ENCODE measurements at regions not wholly inside any gene's neighbourhood (a gene's known extent, or its start where the extent isn't known, plus 50 kb on each side); places are given as distances from the start of the nearest gene placed in this dataset.
A peak's percentile ranks its signal among the peaks of the same experiment; 100 is the strongest.

GRCh38 chr4:163748449-163748848 lies 254.0 kb downstream of the TMA16 start:
- no peak overlapping the region for H3K27ac ChIP-seq
- peak; percentile 22 for DNase-seq (ENCODE audit: low read depth, low spot score)

DNA sequence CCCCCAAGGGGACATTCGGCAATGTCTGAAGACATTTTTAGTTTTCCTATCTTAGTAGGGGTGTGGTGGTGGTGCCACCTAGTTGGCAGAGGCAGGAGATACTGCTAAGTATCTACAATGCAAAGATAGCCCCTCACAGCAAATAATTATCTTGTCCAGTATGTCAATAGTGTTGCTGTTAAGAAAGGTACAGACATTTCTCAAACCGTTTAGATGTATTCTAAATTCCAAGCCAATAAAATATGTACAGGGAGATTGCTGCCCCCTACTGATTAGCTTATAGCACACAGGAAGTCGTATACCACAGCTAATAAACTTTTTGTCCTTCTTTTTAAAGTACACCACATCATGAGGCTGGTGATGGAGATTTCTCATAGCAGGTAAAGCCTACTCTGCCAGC lies 260.5 kb downstream of the TMA16 start:
- H3K27ac ChIP-seq = no peak overlapping the region
- DNase-seq (ENCODE audit: low read depth, low spot score) = no peak

DNA sequence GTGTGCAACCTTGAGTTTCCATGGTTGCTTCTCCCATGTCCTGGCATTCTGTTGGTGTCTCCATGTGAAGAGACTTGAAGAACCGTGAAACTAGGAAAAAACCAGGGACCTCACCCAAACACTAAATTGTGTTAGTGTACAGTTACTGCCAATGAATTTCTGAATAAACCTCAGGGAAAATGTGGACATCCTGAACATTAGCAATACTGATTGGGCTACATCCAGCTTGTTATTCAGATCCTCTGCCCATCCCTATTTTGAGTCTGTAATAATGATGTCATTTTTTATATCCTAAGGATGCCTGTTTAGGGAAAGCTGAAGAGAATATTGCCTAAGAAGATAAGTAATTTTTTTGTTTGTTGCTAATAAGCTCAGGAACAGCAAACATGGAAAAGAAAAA lies 262.7 kb downstream of the TMA16 start:
- no peak overlapping the region for H3K27ac ChIP-seq
- no peak for DNase-seq (ENCODE audit: low read depth, low spot score)

GRCh38 chr4:163758032-163758431 lies 263.5 kb downstream of the TMA16 start:
- no peak overlapping the region for H3K27ac ChIP-seq
- DNase-seq (ENCODE audit: low read depth, low spot score) = no peak

DNA sequence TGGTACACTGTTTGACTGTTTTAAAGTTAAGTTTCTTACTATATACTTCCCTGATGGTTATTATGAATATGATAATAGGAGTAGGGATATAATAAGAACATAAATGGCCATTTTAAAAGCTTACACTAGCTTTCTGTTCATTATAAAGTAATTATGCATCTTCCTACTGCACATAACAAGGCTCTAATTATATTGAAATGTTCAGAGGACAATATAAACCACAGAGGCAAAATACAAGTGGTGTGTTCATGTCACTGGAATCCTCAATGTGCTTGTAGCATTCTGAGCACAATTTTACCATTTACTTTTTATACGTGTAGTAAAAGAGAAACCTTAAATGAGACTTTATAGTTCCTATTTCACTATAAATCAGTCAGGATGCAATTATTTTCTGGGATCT lies 268.3 kb downstream of the TMA16 start:
- H3K27ac ChIP-seq = no peak overlapping the region
- no peak for DNase-seq (ENCODE audit: low read depth, low spot score)

- DNase-seq (ENCODE audit: low read depth, low spot score) = no peak
- no peak overlapping the region for H3K27ac ChIP-seq
These were observed 270.1 kb downstream of the TMA16 start for GRCh38 chr4:163764569-163764968.

DNA sequence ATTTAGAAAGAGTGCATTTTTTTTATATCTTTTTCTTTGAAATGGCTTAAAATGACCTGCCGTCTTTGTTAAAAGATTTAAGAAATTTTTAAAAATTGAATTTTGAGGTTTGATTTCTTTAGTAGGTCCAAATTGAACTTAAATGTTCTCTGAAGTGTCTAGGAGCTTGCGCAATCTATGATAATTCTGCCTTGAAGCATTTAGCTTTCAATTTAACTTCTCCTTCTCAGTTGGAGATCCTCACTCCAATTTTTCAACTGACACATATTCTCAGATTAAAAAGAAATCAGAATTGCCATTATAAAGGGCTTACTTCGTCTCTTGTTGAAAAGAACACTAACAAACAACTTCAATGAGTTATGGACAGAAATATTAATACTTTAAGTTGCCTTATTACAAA lies 273.5 kb downstream of the TMA16 start:
- no peak for DNase-seq (ENCODE audit: low read depth, low spot score)
- no peak overlapping the region for H3K27ac ChIP-seq

- no peak for DNase-seq (ENCODE audit: low read depth, low spot score)
- H3K27ac ChIP-seq = no peak overlapping the region
These were observed 277.7 kb downstream of the TMA16 start for GRCh38 chr4:163772238-163772637.

GRCh38 chr4:163773940-163774339 lies 279.4 kb downstream of the TMA16 start:
- no peak for DNase-seq (ENCODE audit: low read depth, low spot score)
- no peak overlapping the region for H3K27ac ChIP-seq

DNA sequence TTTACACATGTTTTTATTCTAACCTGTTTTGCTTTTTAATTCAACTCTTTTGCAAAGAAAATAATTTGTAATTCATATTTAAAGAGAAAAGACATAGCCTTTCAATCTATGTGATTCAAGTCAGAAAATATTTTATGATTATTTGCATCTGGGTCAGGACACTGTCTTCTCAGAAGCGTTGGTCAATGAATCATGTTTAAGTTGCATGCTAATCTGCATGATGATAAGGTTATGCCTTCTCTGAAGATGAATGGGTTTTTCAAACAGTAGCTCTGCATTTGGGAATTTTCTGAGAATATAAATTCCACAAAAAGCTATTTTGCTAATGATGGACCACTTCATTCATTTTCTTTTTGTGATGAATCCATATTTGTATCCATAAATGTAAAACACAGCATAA lies 282.5 kb downstream of the TMA16 start:
- no peak overlapping the region for H3K27ac ChIP-seq
- no peak for DNase-seq (ENCODE audit: low read depth, low spot score)

GRCh38 chr4:163781726-163782125 lies 287.2 kb downstream of the TMA16 start:
- no peak overlapping the region for H3K27ac ChIP-seq
- no peak for DNase-seq (ENCODE audit: low read depth, low spot score)

GRCh38 chr4:163790231-163790630 lies 295.7 kb downstream of the TMA16 start:
- DNase-seq (ENCODE audit: low read depth, low spot score) = no peak
- no peak overlapping the region for H3K27ac ChIP-seq

GRCh38 chr4:163795885-163796284 lies 301.4 kb downstream of the TMA16 start:
- DNase-seq (ENCODE audit: low read depth, low spot score) = no peak

GRCh38 chr4:163804001-163804400 lies 309.5 kb downstream of the TMA16 start:
- H3K27ac ChIP-seq = no peak overlapping the region
- DNase-seq (ENCODE audit: low read depth, low spot score) = no peak

More at GRCh38 chr4:163795885-163796284, 301.4 kb downstream of the TMA16 start:
- H3K27ac ChIP-seq = no peak overlapping the region

DNA sequence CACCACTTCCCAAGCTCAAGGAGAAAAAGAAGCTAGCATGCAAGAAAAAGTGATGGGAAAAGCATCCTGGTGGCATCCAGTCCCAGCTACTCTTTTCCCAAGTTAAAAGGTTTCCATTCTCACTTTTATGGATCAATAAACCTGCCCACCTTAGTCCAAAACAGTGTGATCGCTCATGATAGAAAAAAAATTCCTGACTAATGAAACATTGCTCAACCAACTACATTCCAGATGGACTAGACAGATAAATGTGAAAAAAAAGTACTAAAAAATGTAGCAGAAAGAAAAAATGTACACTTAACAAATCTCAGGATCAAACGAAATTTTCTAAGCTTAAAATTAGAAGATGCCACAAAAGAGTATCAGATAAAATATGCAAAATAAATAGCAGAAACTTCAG lies 312.2 kb downstream of the TMA16 start:
- H3K27ac ChIP-seq = no peak overlapping the region
- DNase-seq (ENCODE audit: low read depth, low spot score) = no peak

GRCh38 chr4:163808011-163808410 lies 313.5 kb downstream of the TMA16 start:
- no peak overlapping the region for H3K27ac ChIP-seq
- no peak for DNase-seq (ENCODE audit: low read depth, low spot score)

DNA sequence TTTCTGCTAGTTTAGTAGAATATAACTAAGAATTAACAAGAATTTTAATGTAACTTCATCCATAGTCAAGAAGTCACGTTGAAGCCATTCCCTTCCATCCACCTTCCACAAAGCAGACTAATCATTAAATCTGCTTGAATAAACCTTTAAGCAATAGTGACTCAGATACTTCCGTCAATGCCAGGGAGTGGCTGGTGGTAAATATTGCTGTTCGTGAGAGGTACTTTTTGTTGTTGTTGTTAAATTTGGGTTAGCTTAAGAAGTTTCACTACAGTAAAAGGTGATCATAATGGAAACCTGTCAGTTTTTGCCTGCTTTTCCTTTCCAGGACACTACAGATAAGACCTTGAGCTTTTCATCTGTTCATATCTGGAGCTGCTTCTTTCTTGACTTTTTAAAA lies 316.3 kb downstream of the TMA16 start:
- DNase-seq (ENCODE audit: low read depth, low spot score) = peak; percentile 44
- H3K27ac ChIP-seq = no peak overlapping the region

GRCh38 chr4:163815776-163816175 lies 321.3 kb downstream of the TMA16 start:
- DNase-seq (ENCODE audit: low read depth, low spot score) = no peak
- no peak overlapping the region for H3K27ac ChIP-seq

DNA sequence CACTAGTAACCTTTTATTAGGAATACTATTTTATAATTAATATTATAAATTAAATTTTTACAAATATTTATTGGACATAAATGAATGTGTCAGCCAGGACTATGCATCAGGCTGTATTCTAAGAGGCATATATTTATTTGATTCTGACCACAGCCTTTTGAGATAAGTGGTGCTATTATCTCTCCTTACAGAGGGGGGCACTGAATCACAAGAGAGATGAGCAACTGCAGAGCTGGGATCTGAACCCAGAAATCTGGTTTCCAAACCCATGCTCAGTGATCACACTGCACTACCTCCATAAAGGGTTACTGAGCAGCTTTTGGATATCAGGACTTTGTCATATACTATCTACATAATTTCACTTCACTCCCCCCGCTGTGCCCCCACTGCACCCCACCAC lies 322.0 kb downstream of the TMA16 start:
- H3K27ac ChIP-seq = no peak overlapping the region
- no peak for DNase-seq (ENCODE audit: low read depth, low spot score)

DNA sequence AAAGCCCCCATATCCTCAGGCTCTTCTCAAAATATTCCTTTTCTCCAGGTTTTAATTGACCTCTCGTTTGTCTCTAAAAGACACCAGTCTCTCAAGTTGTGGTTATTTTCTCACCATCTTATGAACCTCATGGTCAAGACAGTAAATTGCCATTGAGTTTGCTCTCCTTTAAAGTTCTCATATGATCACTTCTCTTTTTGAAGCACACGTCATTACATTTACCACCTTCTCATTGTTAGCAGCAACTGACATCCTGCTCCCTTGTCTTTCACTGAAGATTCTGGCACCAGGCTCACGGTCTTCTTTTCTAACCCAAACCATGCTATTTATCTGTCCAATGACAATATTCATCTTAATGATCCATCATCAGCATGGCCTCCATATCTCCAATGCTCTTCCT lies 324.2 kb downstream of the TMA16 start:
- no peak for DNase-seq (ENCODE audit: low read depth, low spot score)
- H3K27ac ChIP-seq = no peak overlapping the region

DNA sequence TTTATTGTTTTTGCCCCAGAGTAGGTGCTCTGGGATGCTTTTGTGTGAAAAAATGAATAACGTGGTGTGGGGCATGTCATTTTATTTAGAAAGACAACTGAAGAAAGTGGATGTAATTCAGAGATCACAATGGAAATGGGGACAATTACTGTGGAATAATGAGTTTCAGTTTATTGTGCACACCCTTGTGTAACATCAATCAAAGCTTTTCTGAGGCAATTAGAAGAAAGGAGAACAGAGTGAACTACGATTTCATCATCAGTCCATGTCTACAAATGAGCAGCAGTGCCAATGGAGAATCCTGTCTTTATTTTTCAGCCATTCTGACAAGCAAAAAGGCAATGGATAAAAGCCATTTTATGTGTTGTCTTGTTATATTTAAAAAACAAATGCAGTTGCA lies 339.2 kb downstream of the TMA16 start:
- DNase-seq (ENCODE audit: low read depth, low spot score) = no peak
- no peak overlapping the region for H3K27ac ChIP-seq

DNA sequence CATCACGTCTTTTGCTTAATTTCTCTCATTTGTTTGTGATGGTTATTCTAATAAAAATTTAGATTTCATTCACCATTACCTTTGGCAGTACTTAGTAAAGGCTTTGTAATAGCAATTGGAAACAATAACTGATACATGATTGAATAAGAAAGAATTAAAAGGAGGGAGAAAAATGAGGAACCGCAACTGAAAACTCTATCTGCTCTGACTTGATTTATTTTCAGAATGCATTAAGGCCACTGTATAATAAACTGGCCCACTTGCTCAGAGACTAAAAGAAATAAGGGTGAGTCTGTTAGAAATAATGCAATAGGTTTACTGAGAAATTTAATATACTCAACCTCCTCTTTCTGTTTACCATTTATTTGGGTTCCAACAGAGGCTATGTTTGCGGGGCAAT lies 351.5 kb downstream of the TMA16 start:
- no peak for DNase-seq (ENCODE audit: low read depth, low spot score)
- no peak overlapping the region for H3K27ac ChIP-seq

DNA sequence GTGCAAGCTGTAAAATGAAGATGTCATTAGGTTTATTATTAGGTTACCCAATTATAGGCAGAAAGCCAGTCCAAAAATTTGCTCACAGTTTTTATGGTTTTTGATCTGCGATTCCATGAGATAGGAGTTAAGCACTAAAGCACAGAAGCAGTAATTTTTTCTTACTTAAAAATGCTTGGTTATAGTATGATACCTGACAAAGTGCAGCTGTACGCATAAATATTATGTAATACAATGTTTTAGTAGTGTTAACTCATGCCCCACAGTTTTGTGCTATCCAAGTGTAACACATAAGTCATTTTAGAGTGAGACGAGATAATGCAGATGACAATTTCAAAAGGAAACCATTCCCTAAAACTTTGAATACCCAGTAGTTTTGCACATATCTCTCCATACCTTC lies 357.8 kb downstream of the TMA16 start:
- DNase-seq (ENCODE audit: low read depth, low spot score) = no peak
- no peak overlapping the region for H3K27ac ChIP-seq

All from epithelial cell of prostate (primary cell).